HG03342 (cell line): ENCODE measurements at regions not wholly inside any gene's neighbourhood (a gene's known extent, or its start where the extent isn't known, plus 50 kb on each side); places are given as distances from the start of the nearest gene placed in this dataset.
"Not testable (repeated sequence)": the region's sequence is repeated elsewhere in the genome, so short reads cannot be mapped to it uniquely, and the experiment has no call there.

Source experiments
- ATAC-seq: cut with Tn5 transposase; IDR thresholded peaks from one replicate; pipeline ENCODE4 v1.9.1; 2021; ENCODE audit warnings: mild to moderate bottlenecking, moderate library complexity; ENCODE audit not compliant: unreplicated experiment

- ATAC-seq, result no peak
Measured at GRCh38 chr16:64089697-64090096, 1032.2 kb downstream of the CDH11 start.

- ATAC-seq, result no peak
Measured at GRCh38 chr16:64088838-64089237, 1033.0 kb downstream of the CDH11 start.

- no peak for ATAC-seq
Measured at GRCh38 chr16:64085296-64085695, 1036.6 kb downstream of the CDH11 start.

- ATAC-seq, result no peak
Measured at GRCh38 chr16:64084706-64085105, 1037.2 kb downstream of the CDH11 start.

- ATAC-seq, result no peak
Measured at GRCh38 chr16:64083428-64084129, 1038.3 kb downstream of the CDH11 start.

- no peak for ATAC-seq
Measured at GRCh38 chr16:64077242-64077641, 1044.6 kb downstream of the CDH11 start.

GRCh38 chr16:64074706-64075105, 1047.2 kb downstream of the CDH11 start:
- ATAC-seq, result no peak

- ATAC-seq, result not testable (repeated sequence)
Measured at GRCh38 chr16:64072131-64072730, 1049.6 kb downstream of the CDH11 start.

- ATAC-seq, result no peak
Measured at GRCh38 chr16:64065523-64065922, 1056.3 kb downstream of the CDH11 start.

GRCh38 chr16:64061621-64062020, 1060.2 kb downstream of the CDH11 start:
- ATAC-seq, result no peak

GRCh38 chr16:64060631-64061030, 1061.2 kb downstream of the CDH11 start:
- no peak for ATAC-seq

GRCh38 chr16:64058685-64059084, 1063.2 kb downstream of the CDH11 start:
- no peak for ATAC-seq

- ATAC-seq, result no peak
Measured at GRCh38 chr16:64051824-64052223, 1070.0 kb downstream of the CDH11 start.

GRCh38 chr16:64047878-64048277, 1074.0 kb downstream of the CDH11 start:
- no peak for ATAC-seq

- no peak for ATAC-seq
Measured at GRCh38 chr16:64047207-64047606, 1074.7 kb downstream of the CDH11 start.

- ATAC-seq, result no peak
Measured at GRCh38 chr16:64035337-64035736, 1086.5 kb downstream of the CDH11 start.

GRCh38 chr16:64019339-64019738, 1102.5 kb downstream of the CDH11 start:
- no peak for ATAC-seq

GRCh38 chr16:64017796-64018195, 1104.1 kb downstream of the CDH11 start:
- no peak for ATAC-seq

GRCh38 chr16:64013856-64014255, 1108.0 kb downstream of the CDH11 start:
- no peak for ATAC-seq

GRCh38 chr16:64012166-64012565, 1109.7 kb downstream of the CDH11 start:
- ATAC-seq, result no peak

GRCh38 chr16:64011650-64012049, 1110.2 kb downstream of the CDH11 start:
- ATAC-seq, result no peak

GRCh38 chr16:64008131-64008530, 1113.7 kb downstream of the CDH11 start:
- ATAC-seq, result no peak

- ATAC-seq, result no peak
Measured at GRCh38 chr16:64004116-64004515, 1117.7 kb downstream of the CDH11 start.
